ENCODE measurements at regions not wholly inside any gene's neighbourhood (a gene's known extent, or its start where the extent isn't known, plus 50 kb on each side); places are given as distances from the start of the nearest gene placed in this dataset.

DNA sequence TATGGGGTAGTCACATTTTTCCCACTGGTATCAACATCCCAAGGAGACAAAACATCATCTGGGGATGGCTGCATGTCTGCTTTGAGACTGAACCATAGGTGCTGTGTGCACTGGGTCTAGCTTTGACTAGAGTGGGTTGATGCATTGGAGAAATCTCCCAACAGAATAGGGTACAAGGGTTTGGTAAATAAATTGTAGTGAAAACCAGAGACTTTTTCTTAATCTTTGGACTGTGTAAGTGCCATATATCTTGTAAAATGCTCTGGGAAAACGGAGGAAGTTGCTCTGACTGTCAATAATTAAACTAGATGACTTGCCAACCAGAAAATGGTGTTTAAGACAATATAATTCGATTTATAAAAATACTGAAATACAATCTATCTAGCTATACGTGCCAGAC, 1064.0 kb upstream of the SLIT2 start:
- TF ChIP-seq, protein P1, sequence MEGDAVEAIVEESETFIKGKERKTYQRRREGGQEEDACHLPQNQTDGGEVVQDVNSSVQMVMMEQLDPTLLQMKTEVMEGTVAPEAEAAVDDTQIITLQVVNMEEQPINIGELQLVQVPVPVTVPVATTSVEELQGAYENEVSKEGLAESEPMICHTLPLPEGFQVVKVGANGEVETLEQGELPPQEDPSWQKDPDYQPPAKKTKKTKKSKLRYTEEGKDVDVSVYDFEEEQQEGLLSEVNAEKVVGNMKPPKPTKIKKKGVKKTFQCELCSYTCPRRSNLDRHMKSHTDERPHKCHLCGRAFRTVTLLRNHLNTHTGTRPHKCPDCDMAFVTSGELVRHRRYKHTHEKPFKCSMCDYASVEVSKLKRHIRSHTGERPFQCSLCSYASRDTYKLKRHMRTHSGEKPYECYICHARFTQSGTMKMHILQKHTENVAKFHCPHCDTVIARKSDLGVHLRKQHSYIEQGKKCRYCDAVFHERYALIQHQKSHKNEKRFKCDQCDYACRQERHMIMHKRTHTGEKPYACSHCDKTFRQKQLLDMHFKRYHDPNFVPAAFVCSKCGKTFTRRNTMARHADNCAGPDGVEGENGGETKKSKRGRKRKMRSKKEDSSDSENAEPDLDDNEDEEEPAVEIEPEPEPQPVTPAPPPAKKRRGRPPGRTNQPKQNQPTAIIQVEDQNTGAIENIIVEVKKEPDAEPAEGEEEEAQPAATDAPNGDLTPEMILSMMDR (IDR thresholded peaks at IDR 0.05) = no peak
- no peak for TF ChIP-seq POLR2A (IDR thresholded peaks at IDR 0.05)

Measured in testis (tissue), 2 donors.